ENCODE measurements at regions not wholly inside any gene's neighbourhood (a gene's known extent, or its start where the extent isn't known, plus 50 kb on each side); places are given as distances from the start of the nearest gene placed in this dataset.

DNA sequence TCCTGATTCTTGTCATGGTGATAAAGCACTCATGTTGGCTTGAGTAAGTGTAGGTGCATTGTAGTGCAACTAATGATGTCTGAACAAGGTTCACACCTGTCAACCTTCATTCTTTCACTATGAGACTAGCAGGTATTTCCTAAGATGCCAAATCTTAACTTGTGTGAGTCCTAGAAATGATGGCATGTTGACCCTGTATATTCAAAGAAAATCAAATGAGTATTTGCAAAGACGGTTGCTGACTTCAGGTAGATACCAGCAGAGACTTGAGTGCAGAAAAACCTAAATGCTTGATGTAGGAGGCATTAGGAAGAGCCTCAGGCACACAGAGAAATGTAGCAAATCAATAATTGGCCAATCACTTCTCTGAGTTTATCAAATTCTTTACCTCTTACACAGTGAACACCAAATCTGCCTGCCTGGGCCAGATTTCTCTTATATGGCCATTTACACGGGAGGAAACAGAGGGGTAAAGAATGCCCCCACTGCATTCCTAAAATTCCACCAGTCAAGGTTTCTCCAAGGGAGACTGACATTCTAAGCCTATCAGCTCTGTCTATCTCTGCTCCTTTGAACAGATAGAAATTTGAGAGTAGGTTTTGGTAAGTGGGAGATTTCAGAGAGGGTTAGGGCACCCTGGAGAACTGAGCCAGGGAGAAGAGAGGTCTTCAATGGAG is 488.6 kb upstream of the WWC1 start:
- TF ChIP-seq EP300 (conservative IDR thresholded peaks at IDR 0.05; ENCODE audit: poor library complexity, severe bottlenecking), result no peak
- TF ChIP-seq, protein P1, sequence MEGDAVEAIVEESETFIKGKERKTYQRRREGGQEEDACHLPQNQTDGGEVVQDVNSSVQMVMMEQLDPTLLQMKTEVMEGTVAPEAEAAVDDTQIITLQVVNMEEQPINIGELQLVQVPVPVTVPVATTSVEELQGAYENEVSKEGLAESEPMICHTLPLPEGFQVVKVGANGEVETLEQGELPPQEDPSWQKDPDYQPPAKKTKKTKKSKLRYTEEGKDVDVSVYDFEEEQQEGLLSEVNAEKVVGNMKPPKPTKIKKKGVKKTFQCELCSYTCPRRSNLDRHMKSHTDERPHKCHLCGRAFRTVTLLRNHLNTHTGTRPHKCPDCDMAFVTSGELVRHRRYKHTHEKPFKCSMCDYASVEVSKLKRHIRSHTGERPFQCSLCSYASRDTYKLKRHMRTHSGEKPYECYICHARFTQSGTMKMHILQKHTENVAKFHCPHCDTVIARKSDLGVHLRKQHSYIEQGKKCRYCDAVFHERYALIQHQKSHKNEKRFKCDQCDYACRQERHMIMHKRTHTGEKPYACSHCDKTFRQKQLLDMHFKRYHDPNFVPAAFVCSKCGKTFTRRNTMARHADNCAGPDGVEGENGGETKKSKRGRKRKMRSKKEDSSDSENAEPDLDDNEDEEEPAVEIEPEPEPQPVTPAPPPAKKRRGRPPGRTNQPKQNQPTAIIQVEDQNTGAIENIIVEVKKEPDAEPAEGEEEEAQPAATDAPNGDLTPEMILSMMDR (IDR thresholded peaks at IDR 0.05; ENCODE audit: poor library complexity, severe bottlenecking), result no peak
- no peak for TF ChIP-seq POLR2AphosphoS5 (IDR thresholded peaks at IDR 0.05)
- TF ChIP-seq MXI1 (conservative IDR thresholded peaks at IDR 0.05; ENCODE audit: poor library complexity, severe bottlenecking), result no peak
- no peak for TF ChIP-seq EZH2 (IDR thresholded peaks at IDR 0.05; ENCODE audit: borderline replicate concordance, insufficient read depth, low read length, poor library complexity, severe bottlenecking)
- no peak for TF ChIP-seq RAD21 (conservative IDR thresholded peaks at IDR 0.05)
- TF ChIP-seq, protein P2, sequence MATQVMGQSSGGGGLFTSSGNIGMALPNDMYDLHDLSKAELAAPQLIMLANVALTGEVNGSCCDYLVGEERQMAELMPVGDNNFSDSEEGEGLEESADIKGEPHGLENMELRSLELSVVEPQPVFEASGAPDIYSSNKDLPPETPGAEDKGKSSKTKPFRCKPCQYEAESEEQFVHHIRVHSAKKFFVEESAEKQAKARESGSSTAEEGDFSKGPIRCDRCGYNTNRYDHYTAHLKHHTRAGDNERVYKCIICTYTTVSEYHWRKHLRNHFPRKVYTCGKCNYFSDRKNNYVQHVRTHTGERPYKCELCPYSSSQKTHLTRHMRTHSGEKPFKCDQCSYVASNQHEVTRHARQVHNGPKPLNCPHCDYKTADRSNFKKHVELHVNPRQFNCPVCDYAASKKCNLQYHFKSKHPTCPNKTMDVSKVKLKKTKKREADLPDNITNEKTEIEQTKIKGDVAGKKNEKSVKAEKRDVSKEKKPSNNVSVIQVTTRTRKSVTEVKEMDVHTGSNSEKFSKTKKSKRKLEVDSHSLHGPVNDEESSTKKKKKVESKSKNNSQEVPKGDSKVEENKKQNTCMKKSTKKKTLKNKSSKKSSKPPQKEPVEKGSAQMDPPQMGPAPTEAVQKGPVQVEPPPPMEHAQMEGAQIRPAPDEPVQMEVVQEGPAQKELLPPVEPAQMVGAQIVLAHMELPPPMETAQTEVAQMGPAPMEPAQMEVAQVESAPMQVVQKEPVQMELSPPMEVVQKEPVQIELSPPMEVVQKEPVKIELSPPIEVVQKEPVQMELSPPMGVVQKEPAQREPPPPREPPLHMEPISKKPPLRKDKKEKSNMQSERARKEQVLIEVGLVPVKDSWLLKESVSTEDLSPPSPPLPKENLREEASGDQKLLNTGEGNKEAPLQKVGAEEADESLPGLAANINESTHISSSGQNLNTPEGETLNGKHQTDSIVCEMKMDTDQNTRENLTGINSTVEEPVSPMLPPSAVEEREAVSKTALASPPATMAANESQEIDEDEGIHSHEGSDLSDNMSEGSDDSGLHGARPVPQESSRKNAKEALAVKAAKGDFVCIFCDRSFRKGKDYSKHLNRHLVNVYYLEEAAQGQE (IDR thresholded peaks at IDR 0.05; ENCODE audit: borderline replicate concordance), result no peak
- no peak for TF ChIP-seq TAF1 (IDR thresholded peaks at IDR 0.05; ENCODE audit: low read depth)
- no peak for TF ChIP-seq SMC3 (conservative IDR thresholded peaks at IDR 0.05; ENCODE audit: poor library complexity)
